ENCODE measurements at regions not wholly inside any gene's neighbourhood (a gene's known extent, or its start where the extent isn't known, plus 50 kb on each side); places are given as distances from the start of the nearest gene placed in this dataset.

DNA sequence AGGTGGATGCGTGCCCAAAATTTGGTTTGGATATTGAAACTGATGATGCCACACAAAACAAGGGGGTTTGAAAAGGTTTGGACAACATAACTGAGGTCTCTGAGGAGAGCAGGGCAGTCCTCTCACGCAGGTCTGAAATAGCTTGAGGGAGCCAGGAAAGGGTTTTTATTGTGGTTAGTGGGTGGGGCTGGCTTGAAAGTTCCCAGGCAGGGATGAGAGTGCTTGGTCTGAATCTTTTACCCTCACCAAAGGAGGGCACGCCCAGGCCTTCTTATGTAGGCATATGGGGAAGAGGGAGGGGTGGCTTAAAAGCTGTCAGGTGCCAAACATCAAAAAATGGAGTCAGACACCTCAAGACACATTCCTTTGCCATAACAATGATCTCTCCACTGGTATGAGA lies 493.1 kb upstream of the CCDC196 start:
- Histone ChIP-seq H3K4me3 (ENCODE audit: low read length) (no peak overlapping the region), H3K9ac (ENCODE audit: low read length) (no peak overlapping the region), H3K27ac (ENCODE audit: low read length) (no peak overlapping the region), H4K20me1 (ENCODE audit: insufficient read depth, low read length) (no peaks in the 10 kb centered on the region), H3K4me1 (ENCODE audit: low read length) (no peaks in the 10 kb centered on the region), H3K9me3 (ENCODE audit: insufficient read depth, low read length) (no peaks in the 10 kb centered on the region), H3K36me3 (replicated peaks; ENCODE audit: low read depth, low read length) (no peaks in the 10 kb centered on the region), H3K79me2 (ENCODE audit: low read length) (no peaks in the 10 kb centered on the region), H3K4me2 (ENCODE audit: low read length) (no peak overlapping the region), H2AFZ (ENCODE audit: low read depth, low read length) (no peak overlapping the region), H3K27me3 (ENCODE audit: low read depth, low read length) (no peaks in the 10 kb centered on the region)
- no peak for TF ChIP-seq EZH2phosphoT487 (IDR thresholded peaks at IDR 0.05; ENCODE audit: low read depth)
- TF ChIP-seq, protein P1, sequence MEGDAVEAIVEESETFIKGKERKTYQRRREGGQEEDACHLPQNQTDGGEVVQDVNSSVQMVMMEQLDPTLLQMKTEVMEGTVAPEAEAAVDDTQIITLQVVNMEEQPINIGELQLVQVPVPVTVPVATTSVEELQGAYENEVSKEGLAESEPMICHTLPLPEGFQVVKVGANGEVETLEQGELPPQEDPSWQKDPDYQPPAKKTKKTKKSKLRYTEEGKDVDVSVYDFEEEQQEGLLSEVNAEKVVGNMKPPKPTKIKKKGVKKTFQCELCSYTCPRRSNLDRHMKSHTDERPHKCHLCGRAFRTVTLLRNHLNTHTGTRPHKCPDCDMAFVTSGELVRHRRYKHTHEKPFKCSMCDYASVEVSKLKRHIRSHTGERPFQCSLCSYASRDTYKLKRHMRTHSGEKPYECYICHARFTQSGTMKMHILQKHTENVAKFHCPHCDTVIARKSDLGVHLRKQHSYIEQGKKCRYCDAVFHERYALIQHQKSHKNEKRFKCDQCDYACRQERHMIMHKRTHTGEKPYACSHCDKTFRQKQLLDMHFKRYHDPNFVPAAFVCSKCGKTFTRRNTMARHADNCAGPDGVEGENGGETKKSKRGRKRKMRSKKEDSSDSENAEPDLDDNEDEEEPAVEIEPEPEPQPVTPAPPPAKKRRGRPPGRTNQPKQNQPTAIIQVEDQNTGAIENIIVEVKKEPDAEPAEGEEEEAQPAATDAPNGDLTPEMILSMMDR (IDR thresholded peaks at IDR 0.05; ENCODE audit: low read depth, low read length): no peak

DNA sequence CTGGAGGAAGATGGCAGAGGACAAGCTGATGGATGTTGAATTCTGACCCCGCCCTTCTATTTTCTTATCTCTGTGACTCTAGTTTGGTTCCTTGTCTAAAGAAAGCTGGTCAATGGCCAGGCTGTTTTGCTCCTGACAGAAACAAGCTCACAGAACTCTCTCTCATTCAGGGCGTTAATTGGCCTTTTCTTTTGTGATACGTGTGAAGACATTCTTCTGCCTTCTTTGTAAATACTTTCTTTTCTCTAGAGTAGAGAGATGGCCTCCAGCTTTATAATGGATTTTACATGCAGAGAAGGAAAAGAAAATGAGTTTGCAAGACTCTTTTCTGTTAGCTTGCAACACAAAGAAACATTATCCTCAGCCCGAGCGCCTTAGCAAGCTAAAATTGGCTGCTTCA lies 492.2 kb upstream of the CCDC196 start:
- Histone ChIP-seq H3K27ac (ENCODE audit: low read length) (no peak overlapping the region), H4K20me1 (ENCODE audit: insufficient read depth, low read length) (no peaks in the 10 kb centered on the region), H3K4me3 (ENCODE audit: low read length) (no peak overlapping the region), H3K36me3 (replicated peaks; ENCODE audit: low read depth, low read length) (no peaks in the 10 kb centered on the region), H3K4me2 (ENCODE audit: low read length) (no peak overlapping the region), H3K27me3 (ENCODE audit: low read depth, low read length) (0 out of 2 replicates have a peak, but pooled peaks cover 1% of the 10 kb centered on the region), H3K9ac (ENCODE audit: low read length) (no peak overlapping the region), H3K4me1 (ENCODE audit: low read length) (no peaks in the 10 kb centered on the region), H3K9me3 (ENCODE audit: insufficient read depth, low read length) (no peaks in the 10 kb centered on the region), H2AFZ (ENCODE audit: low read depth, low read length) (no peak overlapping the region), H3K79me2 (ENCODE audit: low read length) (no peaks in the 10 kb centered on the region)
- TF ChIP-seq, protein P1 (IDR thresholded peaks at IDR 0.05; ENCODE audit: low read depth, low read length): no peak
- TF ChIP-seq EZH2phosphoT487 (IDR thresholded peaks at IDR 0.05; ENCODE audit: low read depth): no peak

DNA sequence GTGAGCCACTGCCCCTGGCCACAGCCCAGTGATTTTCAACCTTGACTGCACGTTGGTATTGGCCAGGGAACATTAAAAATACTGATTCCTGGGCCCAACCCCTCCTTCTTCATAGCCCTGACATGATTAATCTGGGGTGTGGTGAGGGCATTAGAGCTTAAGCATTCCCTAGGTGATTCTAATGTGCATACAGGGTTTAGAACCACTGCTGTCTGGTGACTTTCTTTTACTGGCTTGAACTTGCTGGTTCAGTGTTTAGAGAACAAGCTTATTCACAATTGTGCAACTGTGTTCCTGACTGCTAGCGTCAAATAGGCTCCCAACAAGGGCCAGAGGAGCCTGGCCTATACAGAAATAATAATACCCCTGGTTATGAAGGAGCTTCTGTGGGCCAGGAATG lies 488.8 kb upstream of the CCDC196 start:
- no peak overlapping the region for H3K4me2 ChIP-seq (ENCODE audit: low read length)
- H3K4me1 ChIP-seq (ENCODE audit: low read length): no peaks in the 10 kb centered on the region
- H3K4me3 ChIP-seq (ENCODE audit: low read length): no peak overlapping the region
- no peak overlapping the region for H2AFZ ChIP-seq (ENCODE audit: low read depth, low read length)
- H4K20me1 ChIP-seq (ENCODE audit: insufficient read depth, low read length): no peaks in the 10 kb centered on the region
- H3K27me3 ChIP-seq (ENCODE audit: low read depth, low read length): peaks cover 25% of the 10 kb centered on the region; the same call in 1 of the 2 replicates
- no peak overlapping the region for H3K27ac ChIP-seq (ENCODE audit: low read length)
- H3K79me2 ChIP-seq (ENCODE audit: low read length): no peaks in the 10 kb centered on the region
- H3K9ac ChIP-seq (ENCODE audit: low read length): no peak overlapping the region
- no peaks in the 10 kb centered on the region for H3K9me3 ChIP-seq (ENCODE audit: insufficient read depth, low read length)
- TF ChIP-seq EZH2phosphoT487 (IDR thresholded peaks at IDR 0.05; ENCODE audit: low read depth): no peak
- TF ChIP-seq, protein P1 (IDR thresholded peaks at IDR 0.05; ENCODE audit: low read depth, low read length): no peak
- H3K36me3 ChIP-seq (replicated peaks; ENCODE audit: low read depth, low read length): no peaks in the 10 kb centered on the region

DNA sequence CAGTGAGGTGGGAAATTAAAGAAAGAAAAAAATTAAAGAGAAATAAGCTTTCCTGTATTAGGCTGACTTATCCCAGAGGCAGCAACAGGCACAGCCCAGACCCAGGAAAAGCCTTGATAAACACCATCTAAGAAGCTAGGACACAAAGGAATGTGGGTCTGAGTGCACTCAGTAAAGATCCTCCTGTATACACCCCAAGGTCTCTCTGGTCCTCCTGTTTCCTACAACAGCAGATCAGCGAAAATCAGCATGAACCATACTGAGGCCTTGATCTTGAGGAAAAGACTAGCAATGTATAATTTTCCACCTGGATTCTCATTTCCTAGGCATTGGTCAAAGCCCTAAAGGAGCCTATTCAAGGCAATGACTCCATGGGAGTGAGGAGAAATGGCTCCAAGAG lies 486.3 kb upstream of the CCDC196 start:
- H3K27me3 ChIP-seq (ENCODE audit: low read depth, low read length): peaks cover 26% of the 10 kb centered on the region; the same call in 1 of the 2 replicates
- no peak overlapping the region for H2AFZ ChIP-seq (ENCODE audit: low read depth, low read length)
- no peaks in the 10 kb centered on the region for H3K9me3 ChIP-seq (ENCODE audit: insufficient read depth, low read length)
- H4K20me1 ChIP-seq (ENCODE audit: insufficient read depth, low read length): no peaks in the 10 kb centered on the region
- no peak overlapping the region for H3K9ac ChIP-seq (ENCODE audit: low read length)
- H3K36me3 ChIP-seq (replicated peaks; ENCODE audit: low read depth, low read length): no peaks in the 10 kb centered on the region
- H3K27ac ChIP-seq (ENCODE audit: low read length): no peak overlapping the region
- TF ChIP-seq, protein P1 (IDR thresholded peaks at IDR 0.05; ENCODE audit: low read depth, low read length): no peak
- TF ChIP-seq EZH2phosphoT487 (IDR thresholded peaks at IDR 0.05; ENCODE audit: low read depth): no peak
- H3K4me2 ChIP-seq (ENCODE audit: low read length): no peak overlapping the region
- H3K4me1 ChIP-seq (ENCODE audit: low read length): no peaks in the 10 kb centered on the region
- H3K4me3 ChIP-seq (ENCODE audit: low read length): no peak overlapping the region
- H3K79me2 ChIP-seq (ENCODE audit: low read length): no peaks in the 10 kb centered on the region
